IMR-90 (cell line): ENCODE measurements at regions not wholly inside any gene's neighbourhood (a gene's known extent, or its start where the extent isn't known, plus 50 kb on each side); places are given as distances from the start of the nearest gene placed in this dataset.

ENCODE experiments used
- CHD1 ChIP-seq: IDR thresholded peaks from 2 replicates; pipeline ENCODE4 v1.6.1; 2012; ENCODE audit warnings: low read depth, low read length, improper control_type of control experiment
- CTCF ChIP-seq: conservative IDR thresholded peaks from 2 replicates; pipeline ENCODE4 v1.5.1; 2012; ENCODE audit warnings: mild to moderate bottlenecking, low read depth, low read length, improper control_type of control experiment
- MXI1 ChIP-seq: IDR thresholded peaks from 2 replicates; pipeline ENCODE4 v1.6.1; 2012; ENCODE audit warnings: low read depth, mild to moderate bottlenecking, low read length, moderate library complexity, borderline replicate concordance
- POLR2A ChIP-seq: IDR thresholded peaks from 2 replicates; pipeline ENCODE4 v1.6.1; 2012; ENCODE audit warnings: mild to moderate bottlenecking, low read depth, low read length
- RAD21 ChIP-seq: IDR thresholded peaks from 2 replicates; pipeline ENCODE4 v1.6.1; 2012; ENCODE audit warnings: low read length, improper control_type of control experiment
- RFX5 ChIP-seq: IDR thresholded peaks from 2 replicates; pipeline ENCODE4 v1.8.0; 2012; ENCODE audit warnings: low read depth, mild to moderate bottlenecking, low read length, moderate library complexity

GRCh38 chr16:9597967-9598730 is 506.7 kb downstream of the HAPSTR1 start:
- TF ChIP-seq RAD21 (no peak), CTCF (no peak), RFX5 (no peak), MXI1 (no peak), CHD1 (no peak), POLR2A (no peak)
